AG10803 (cell line): ENCODE measurements at regions not wholly inside any gene's neighbourhood (a gene's known extent, or its start where the extent isn't known, plus 50 kb on each side); places are given as distances from the start of the nearest gene placed in this dataset.
A peak's percentile ranks its signal among the peaks of the same experiment; 100 is the strongest.
"Not testable (repeated sequence)": the region's sequence is repeated elsewhere in the genome, so short reads cannot be mapped to it uniquely, and the experiment has no call there.

Source experiments
- DNase-seq: peaks from one replicate; pipeline ENCODE4 v3.0.0; 2010; ENCODE audit warnings: low read depth
- H3K4me3 ChIP-seq: 2 replicates; pipeline ENCODE4 v1.5.1; 2011; ENCODE audit warnings: mild to moderate bottlenecking, low read length, control low read depth
- TF ChIP-seq, protein P1 (sequence below): conservative IDR thresholded peaks from 2 replicates; pipeline ENCODE4 v1.5.1; 2011; ENCODE audit warnings: mild to moderate bottlenecking, low read length, control low read depth, inconsistent platforms

DNA sequence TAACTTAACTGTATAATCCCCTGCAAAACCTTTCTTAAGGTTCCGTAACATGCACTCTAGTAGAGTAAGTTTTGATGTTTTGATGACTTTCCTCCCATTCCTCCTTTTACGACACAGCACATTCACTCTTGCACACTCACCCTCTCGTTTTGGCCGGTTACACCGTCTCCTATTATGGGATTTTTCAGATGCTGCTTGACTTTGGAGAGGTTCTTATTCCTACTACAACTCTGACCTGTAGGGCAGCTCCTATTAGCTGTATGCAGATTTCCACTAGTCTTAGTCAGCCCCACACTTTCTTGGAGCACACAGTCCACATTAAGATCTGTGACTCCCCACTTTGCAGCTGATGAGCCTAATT lies 223.7 kb upstream of the SYNCRIP start:
- TF ChIP-seq, protein P1, sequence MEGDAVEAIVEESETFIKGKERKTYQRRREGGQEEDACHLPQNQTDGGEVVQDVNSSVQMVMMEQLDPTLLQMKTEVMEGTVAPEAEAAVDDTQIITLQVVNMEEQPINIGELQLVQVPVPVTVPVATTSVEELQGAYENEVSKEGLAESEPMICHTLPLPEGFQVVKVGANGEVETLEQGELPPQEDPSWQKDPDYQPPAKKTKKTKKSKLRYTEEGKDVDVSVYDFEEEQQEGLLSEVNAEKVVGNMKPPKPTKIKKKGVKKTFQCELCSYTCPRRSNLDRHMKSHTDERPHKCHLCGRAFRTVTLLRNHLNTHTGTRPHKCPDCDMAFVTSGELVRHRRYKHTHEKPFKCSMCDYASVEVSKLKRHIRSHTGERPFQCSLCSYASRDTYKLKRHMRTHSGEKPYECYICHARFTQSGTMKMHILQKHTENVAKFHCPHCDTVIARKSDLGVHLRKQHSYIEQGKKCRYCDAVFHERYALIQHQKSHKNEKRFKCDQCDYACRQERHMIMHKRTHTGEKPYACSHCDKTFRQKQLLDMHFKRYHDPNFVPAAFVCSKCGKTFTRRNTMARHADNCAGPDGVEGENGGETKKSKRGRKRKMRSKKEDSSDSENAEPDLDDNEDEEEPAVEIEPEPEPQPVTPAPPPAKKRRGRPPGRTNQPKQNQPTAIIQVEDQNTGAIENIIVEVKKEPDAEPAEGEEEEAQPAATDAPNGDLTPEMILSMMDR: no peak
- H3K4me3 ChIP-seq: peak overlapping the region; percentile 58
- peak; percentile 25 for DNase-seq

DNA sequence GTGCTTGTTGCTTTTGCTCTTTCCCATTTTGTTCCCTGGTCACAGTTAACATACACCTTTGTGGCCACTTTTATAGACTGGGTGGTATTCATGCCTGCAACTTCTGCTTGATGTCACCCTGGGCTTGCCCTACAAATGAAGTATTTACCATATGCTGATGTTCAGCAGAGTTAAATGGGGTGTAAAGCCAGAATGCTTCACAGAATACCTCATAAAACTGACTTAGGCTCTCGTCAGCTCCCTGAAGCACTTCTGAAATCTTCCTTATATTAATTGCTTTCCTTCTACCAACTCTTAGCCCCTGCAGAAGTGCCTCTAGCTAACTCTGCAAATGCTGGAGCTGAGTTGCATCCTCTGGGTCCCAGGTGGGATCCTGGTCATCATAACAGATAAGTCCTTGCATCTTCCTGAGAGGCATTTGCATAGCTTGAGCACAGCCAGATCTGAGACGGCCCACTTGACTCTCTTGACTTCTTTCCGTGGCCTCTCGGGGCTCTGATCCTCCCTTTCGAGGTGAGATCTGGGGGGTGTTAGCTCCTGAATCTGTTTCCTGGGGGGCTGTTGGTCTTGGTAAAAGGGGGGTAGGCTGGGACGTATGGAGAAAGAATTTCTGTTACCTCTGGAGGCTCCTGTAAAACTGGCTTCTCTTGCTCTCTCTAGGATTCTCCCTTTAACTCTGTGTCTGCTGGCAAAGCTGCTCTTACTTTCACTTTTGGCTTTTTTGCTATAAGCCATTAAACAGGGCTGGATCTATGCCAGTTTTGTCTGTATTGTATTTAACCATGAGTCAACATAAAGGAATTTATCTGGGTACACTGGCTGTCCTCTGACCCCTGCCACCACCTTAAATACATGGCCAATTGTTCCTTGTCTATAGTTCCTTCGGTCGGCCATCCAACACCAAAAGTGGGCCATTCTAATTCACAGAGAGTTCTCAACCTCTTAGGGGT lies 223.0 kb upstream of the SYNCRIP start:
- H3K4me3 ChIP-seq: peak overlapping the region; percentile 58
- peak; percentile 56 for DNase-seq

DNA sequence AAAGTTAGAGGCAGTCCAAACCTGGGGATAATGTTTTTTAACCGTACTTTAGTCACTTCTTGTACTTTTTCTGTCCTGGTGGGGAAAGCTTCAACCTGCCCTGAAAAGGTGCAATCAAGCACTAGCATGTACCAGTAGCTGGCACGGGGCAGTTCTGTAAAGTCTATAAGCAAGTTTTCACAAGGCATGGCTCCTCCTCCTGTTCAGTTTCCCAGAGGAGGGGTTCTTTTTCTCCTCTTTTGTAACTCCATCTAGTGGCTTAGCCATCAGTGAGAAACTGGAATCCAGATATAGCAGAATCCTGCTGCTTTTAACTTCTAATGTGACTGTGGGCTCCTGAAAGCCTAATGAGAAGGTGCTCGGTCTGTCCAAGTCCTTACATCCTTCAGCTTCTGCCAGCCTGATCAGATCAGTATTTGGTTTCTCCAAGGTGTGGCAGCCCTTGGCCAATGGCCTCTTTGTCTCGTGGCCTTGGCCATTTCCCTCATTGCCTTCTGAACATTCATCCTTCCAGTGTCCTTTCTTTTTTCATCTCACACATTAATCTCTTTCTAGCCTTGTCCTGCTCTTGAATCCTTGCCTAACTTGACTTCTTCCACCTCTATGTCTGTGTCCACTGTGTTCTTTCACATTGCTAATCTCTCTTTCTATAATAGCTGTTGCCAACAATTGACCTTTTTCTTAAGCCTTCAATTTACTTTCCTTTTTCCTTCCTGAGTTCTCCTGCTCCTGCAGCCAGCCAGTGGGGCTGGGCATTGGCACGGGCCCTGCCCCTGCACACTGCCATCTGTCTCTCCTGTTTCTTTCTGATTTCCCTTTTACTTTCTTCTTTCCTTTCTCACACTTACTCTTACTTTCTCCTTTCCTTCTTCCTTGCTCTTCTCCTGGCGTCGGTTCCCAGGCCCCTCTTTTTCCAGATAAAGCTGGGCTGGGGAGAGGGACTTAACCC lies 222.0 kb upstream of the SYNCRIP start:
- DNase-seq: peak; percentile 11
- TF ChIP-seq, protein P1: 0 out of 2 replicates have a peak, but pooled peaks have one; percentile 19
- H3K4me3 ChIP-seq: peak overlapping the region; percentile 5; the same call in 1 of the 2 replicates

More for the DNA sequence above, 223.0 kb upstream of the SYNCRIP start:
- TF ChIP-seq, protein P1: no peak

DNA sequence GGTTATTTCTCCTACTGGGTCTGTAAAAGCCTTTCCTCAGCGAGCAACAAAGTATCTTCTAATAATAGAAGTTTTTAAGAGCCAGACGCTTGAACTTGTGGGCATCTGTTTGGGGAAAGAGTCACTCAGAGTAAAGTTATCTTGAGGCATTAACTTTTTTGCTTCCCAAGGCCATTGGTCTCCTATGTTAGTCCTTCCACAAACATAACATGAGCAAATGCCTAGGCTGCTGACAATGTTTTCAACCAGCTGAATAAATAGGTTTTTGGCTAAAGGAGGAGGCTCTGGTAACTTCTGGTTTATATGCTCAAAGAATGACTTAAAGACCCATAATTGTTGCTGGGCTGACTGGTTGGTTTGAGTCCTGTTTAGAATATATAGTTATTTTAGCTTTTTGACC lies 213.5 kb upstream of the SYNCRIP start:
- TF ChIP-seq, protein P1: no peak
- DNase-seq: no peak
- H3K4me3 ChIP-seq: no peak overlapping the region

DNA sequence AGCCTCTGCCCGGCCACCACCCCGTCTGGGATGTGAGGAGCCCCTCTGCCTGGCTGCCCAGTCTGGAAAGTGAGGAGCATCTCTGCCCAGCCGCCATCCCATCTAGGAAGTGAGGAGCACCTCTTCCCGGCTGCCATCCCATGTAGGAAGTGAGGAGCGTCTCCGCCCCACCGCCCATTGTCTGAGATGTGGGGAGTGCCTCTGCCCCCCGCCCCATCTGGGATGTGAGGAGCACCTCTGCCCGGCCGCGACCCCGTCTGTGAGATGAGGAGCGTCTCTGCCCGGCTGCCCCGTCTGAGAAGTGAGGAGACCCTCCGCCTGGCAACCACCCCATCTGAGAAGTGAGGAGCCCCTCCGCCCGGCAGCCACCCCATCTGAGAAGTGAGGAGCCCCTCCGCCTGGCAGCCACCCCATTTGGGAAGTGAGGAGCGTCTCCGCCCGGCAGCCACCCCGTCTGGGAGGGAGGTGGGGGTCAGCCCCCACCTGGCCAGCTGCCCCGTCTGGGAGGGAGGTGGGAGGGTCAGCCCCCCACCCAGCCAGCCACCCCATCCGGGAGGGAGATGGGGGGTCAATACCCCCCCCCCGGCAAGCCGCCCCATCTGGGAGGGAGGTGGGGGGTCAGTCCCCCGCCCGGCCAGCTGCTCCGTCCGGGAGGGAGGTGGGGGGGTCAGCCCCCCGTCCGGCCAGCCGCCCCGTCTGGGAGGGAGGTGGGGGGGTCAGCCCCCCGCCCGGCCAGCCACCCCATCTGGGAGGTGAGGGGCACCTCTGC lies 195.8 kb upstream of the SYNCRIP start:
- DNase-seq, H3K4me3 ChIP-seq: not testable (repeated sequence)

DNA sequence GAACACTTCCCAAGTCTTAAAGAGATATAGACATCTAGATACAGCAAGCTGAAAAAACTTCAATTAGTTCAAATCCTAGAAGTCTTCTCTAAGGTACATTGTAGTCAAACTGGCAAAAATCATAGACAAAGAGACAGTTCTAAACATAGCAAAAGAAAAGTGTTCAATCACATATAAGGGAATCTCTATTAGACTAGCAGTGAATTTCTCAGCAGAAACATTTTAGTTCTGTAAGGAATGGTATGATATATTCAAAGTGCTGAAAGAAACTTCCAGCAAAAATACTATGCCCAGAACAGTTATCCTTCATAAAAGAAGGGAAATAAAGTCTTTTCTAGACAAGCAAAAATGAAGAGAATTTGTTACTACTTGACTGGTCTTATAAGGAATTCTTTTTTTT lies 186.3 kb upstream of the SYNCRIP start:
- TF ChIP-seq, protein P1: no peak
- no peak for DNase-seq
- H3K4me3 ChIP-seq: no peak overlapping the region

DNA sequence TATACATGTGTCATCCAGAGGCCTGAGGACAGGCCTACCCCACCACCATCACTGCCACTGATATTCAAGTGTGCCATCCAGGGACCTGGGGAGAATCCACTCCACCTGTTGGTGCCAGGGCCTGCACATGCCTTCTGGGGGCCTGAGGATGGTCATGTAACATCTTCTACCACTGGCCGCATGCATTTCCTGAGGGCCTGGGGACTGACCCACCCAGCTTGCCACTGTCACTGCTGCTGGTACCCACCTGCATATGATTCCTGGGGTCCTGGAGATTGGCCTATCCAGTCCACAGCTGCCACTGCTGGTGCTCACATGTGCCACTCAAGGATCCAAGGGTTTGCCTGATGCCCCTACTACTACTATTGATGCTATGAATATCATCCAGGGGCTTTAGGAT lies 184.3 kb upstream of the SYNCRIP start:
- no peak overlapping the region for H3K4me3 ChIP-seq
- TF ChIP-seq, protein P1: no peak
- DNase-seq: no peak
